Sigmoid colon (tissue), 4 donors: ENCODE measurements at regions not wholly inside any gene's neighbourhood (a gene's known extent, or its start where the extent isn't known, plus 50 kb on each side); places are given as distances from the start of the nearest gene placed in this dataset.

Experiments
- EP300 ChIP-seq, 4 donors: sonication (generic); formaldehyde crosslinking; IDR thresholded peaks; one replicate each; pipeline ENCODE4 v1.6.1; 2017; ENCODE audit warnings: antibody characterized with exemption in 4 of 4
- POLR2A ChIP-seq, 2 donors: fragments of 450-650 bp; IDR thresholded peaks; one replicate each; pipeline ENCODE4 v1.6.1; 2016; ENCODE audit warnings: antibody characterized with exemption in 2 of 2, mild to moderate bottlenecking in 2 of 2, moderate library complexity in 2 of 2
- POLR2AphosphoS5 ChIP-seq, 4 donors: sonication (generic); formaldehyde crosslinking; IDR thresholded peaks; one replicate each; pipeline ENCODE4 v1.6.1; 2017; ENCODE audit warnings: antibody characterized with exemption in 4 of 4
- TF ChIP-seq, protein P1 (sequence below), 4 experiments: fragments of 450-650 bp in 3 of 4; fragments of 200-600 bp in 1 of 4; IDR thresholded peaks; one replicate each; pipeline ENCODE4 v1.5.1; 2016 to 2019; ENCODE audit warnings: antibody characterized with exemption in 4 of 4, mild to moderate bottlenecking in 3 of 4, moderate library complexity in 2 of 4

DNA sequence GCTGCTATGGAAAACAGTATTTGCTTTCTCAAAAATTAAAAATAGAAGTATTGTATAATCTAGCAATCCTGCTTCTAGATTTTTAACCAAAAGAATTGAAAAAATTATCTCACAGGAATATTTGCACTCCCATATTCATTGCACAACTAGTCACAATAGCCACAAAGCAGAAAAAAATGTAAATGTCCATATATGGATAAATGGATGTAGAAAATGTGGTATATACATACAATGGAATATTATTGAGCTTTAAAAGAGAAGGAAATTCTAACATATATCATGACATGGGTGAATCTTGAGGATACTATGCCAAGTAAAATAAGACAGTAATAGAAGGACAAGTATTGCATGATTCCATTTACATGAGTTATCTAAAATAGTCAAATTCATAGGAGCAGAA is 2753.0 kb downstream of the PCDH9 start:
- TF ChIP-seq, protein P1, sequence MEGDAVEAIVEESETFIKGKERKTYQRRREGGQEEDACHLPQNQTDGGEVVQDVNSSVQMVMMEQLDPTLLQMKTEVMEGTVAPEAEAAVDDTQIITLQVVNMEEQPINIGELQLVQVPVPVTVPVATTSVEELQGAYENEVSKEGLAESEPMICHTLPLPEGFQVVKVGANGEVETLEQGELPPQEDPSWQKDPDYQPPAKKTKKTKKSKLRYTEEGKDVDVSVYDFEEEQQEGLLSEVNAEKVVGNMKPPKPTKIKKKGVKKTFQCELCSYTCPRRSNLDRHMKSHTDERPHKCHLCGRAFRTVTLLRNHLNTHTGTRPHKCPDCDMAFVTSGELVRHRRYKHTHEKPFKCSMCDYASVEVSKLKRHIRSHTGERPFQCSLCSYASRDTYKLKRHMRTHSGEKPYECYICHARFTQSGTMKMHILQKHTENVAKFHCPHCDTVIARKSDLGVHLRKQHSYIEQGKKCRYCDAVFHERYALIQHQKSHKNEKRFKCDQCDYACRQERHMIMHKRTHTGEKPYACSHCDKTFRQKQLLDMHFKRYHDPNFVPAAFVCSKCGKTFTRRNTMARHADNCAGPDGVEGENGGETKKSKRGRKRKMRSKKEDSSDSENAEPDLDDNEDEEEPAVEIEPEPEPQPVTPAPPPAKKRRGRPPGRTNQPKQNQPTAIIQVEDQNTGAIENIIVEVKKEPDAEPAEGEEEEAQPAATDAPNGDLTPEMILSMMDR (IDR thresholded peaks at IDR 0.05): no peak
- TF ChIP-seq POLR2A (IDR thresholded peaks at IDR 0.05) (no peak), POLR2AphosphoS5 (IDR thresholded peaks at IDR 0.05) (no peak), EP300 (IDR thresholded peaks at IDR 0.05) (no peak)
